ENCODE measurements at regions not wholly inside any gene's neighbourhood (a gene's known extent, or its start where the extent isn't known, plus 50 kb on each side); places are given as distances from the start of the nearest gene placed in this dataset.

GRCh38 chr19:27773318-27774094 lies 1439.4 kb downstream of the UQCRFS1 start:
- no peak for DNase-seq (ENCODE audit: low spot score)

GRCh38 chr19:27772059-27772458 lies 1440.9 kb downstream of the UQCRFS1 start:
- DNase-seq (ENCODE audit: low spot score), result no peak

GRCh38 chr19:27770095-27770494 lies 1442.9 kb downstream of the UQCRFS1 start:
- no peak for DNase-seq (ENCODE audit: low spot score)

GRCh38 chr19:27767234-27767633 lies 1445.7 kb downstream of the UQCRFS1 start:
- DNase-seq (ENCODE audit: low spot score), result no peak

GRCh38 chr19:27765912-27766725 lies 1446.8 kb downstream of the UQCRFS1 start:
- DNase-seq (ENCODE audit: low spot score), result no peak

GRCh38 chr19:27765397-27765796 lies 1447.6 kb downstream of the UQCRFS1 start:
- DNase-seq (ENCODE audit: low spot score), result no peak

- no peak for DNase-seq (ENCODE audit: low spot score)
Measured at GRCh38 chr19:27764186-27764804, 1448.7 kb downstream of the UQCRFS1 start.

GRCh38 chr19:27762933-27763332 lies 1450.0 kb downstream of the UQCRFS1 start:
- no peak for DNase-seq (ENCODE audit: low spot score)

- no peak for DNase-seq (ENCODE audit: low spot score)
Measured at GRCh38 chr19:27759896-27760295, 1453.1 kb downstream of the UQCRFS1 start.

GRCh38 chr19:27758626-27759505 lies 1454.1 kb downstream of the UQCRFS1 start:
- no peak for DNase-seq (ENCODE audit: low spot score)

- DNase-seq (ENCODE audit: low spot score), result no peak
Measured at GRCh38 chr19:27754700-27755099, 1458.3 kb downstream of the UQCRFS1 start.

GRCh38 chr19:27753622-27754021 lies 1459.3 kb downstream of the UQCRFS1 start:
- no peak for DNase-seq (ENCODE audit: low spot score)

GRCh38 chr19:27752530-27753184 lies 1460.3 kb downstream of the UQCRFS1 start:
- no peak for DNase-seq (ENCODE audit: low spot score)

GRCh38 chr19:27751044-27751391 lies 1461.9 kb downstream of the UQCRFS1 start:
- DNase-seq (ENCODE audit: low spot score), result no peak

GRCh38 chr19:27750391-27751043 lies 1462.4 kb downstream of the UQCRFS1 start:
- DNase-seq (ENCODE audit: low spot score), result no peak

GRCh38 chr19:27748551-27749152 lies 1464.3 kb downstream of the UQCRFS1 start:
- no peak for DNase-seq (ENCODE audit: low spot score)

- peak; percentile 5 for DNase-seq (ENCODE audit: low spot score)
Measured at GRCh38 chr19:27746691-27747380, 1466.1 kb downstream of the UQCRFS1 start.

GRCh38 chr19:27745978-27746542 lies 1466.9 kb downstream of the UQCRFS1 start:
- no peak for DNase-seq (ENCODE audit: low spot score)

Data from globus pallidus (tissue), 1 donor.